ENCODE measurements at regions not wholly inside any gene's neighbourhood (a gene's known extent, or its start where the extent isn't known, plus 50 kb on each side); places are given as distances from the start of the nearest gene placed in this dataset.
"Not testable (repeated sequence)": the region's sequence is repeated elsewhere in the genome, so short reads cannot be mapped to it uniquely, and the experiment has no call there.

- in situ Hi-C loops (cut with MboI; ENCODE audit: low sequenced_read_pairs), result no loop called here
These were observed 934.4 kb downstream of the MAT2B start for GRCh38 chr5:164439799-164440198.

DNA sequence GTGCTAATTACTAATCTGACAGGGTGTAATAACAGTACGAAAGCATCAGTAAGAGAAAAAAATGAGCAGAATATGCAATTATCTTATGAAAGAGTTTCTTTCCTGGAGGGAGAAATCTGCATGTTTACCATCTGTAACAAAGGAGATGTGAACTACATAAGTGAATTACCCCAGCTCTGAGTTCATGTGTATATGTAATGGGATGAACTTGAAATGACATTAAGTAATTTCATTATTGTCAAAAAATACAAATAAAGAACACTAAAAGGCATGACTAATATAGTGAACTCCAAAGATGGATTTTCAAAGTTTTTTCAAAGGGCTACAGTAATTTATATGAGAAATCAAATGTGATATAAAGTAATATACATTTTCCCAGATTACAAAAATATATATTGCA, 944.0 kb downstream of the MAT2B start:
- in situ Hi-C loops (cut with MboI; ENCODE audit: low sequenced_read_pairs), result no loop called here

DNA sequence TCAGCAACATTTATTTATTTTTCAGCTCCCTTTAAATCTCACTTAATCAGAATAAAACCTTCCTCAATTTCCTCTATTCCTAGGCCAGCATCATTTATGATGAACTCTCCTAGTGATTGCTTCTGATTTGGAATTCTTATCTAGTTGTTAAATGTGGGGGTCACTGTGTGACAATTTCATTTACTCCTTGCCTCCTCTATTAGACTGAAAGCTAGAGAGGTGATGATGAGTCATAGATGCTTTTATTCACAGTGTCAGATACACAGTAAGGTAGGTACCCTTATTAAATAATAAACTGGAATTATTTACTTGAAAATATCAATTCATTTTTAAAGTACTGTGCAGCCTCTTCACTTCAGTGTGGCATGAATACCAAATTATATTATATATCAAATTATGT, 960.6 kb downstream of the MAT2B start:
- in situ Hi-C loops (cut with MboI; ENCODE audit: low sequenced_read_pairs), result no loop called here

DNA sequence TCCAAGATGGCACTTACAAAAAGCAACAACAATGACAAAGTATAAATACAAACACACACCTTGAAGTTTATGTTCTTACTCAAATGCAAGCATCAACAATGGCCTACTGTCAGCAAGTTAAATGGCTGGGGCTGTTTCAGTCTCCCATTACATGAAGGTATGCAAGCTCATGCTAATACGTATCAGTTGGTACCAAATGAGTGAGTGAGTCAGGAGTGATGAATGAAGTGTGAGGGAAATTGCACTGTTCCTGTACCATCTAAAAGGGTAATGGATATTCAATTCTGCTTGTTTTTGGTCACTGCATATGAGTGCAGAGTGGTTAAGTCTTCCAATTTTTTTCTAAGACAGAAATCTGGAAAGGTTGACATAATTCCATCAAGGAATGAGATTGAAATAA, 964.9 kb downstream of the MAT2B start:
- in situ Hi-C loops (cut with MboI; ENCODE audit: low sequenced_read_pairs), result no loop called here

DNA sequence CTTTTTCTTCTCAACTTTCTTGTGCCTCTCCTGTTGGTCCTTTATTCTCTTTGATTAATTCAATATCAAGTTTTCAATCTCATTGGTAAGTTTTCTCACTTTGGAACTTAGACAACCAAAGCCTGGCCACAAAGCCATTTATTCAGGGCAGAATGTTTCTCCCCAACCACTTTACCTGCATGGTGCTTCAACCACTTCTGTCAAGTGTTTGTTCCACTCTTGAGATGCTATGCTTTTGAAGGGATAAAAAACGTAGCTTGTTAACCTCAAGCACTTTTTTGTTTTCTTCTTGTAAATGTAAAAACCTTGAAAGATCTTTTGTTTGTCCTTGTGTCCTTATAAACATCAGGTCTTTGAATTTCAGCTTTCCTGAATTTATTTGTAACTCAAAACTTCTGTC, 966.7 kb downstream of the MAT2B start:
- in situ Hi-C loops (cut with MboI; ENCODE audit: low sequenced_read_pairs), result no loop called here

DNA sequence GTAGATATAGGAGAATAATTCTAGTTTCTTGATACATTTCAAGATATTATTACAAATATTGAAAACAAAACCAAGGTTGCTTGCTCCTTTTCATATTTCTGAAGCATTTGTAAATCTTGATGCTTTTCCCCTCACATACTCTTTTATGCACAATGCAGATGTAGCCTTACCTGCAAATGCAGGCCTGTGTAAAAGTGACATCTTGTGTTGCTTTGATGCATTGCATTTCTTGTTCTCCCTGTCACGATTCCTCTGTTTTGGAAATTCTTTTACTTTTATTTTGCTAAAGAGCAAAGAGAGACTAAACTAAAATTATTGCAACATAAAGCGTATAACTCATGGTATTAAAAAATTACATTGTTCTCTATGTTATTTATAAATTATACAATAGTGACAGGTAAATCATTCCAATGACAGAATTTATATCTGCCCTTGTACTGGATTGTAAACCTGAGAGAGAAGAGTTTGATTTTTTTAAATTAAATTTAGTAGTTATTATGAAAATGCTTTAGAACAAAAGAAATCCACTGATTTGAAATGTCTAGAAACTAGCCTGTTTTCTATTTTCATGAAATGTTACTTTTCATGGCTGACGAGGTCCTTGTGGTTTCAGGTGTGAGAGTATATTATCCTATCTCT, 970.0 kb downstream of the MAT2B start:
- in situ Hi-C loops (cut with MboI; ENCODE audit: low sequenced_read_pairs), result no loop called here

DNA sequence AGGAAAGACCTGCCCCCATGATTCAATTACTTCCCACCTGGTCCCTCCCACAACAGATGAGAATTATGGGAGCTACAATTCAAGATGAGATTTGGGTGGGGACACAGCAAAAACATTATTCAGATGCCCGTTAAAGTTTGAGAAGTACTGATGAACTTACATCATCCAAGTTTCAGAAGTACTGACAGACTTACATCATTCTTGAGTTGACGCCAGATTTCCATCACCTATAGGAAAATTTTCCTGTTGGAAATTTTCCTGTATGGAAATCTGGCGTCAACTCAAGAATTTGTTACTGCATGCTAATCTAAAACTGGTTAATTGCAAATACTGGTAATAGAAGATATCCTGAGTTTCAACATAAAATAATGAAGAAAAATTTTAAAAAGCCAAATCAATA, 975.9 kb downstream of the MAT2B start:
- in situ Hi-C loops (cut with MboI; ENCODE audit: low sequenced_read_pairs), result no loop called here

DNA sequence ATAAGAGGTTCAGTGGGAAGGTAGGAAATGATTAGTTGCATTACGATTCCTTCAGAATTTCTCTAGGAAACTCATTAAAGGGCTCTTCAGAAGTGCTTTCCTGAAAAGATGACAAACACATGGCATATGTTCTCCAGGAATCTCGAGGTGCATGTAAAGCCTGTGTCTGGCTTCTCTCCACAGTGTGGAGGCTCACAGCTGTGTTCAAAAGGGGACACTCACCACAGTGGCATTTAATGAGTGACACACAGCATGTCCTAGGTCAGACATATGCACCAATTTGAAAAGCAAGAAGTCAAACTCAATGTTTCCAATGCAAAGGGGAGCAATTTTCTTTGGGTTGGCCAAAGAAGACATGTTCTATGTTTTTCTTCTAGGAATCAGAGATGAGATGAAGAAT, 976.9 kb downstream of the MAT2B start:
- in situ Hi-C loops (cut with MboI; ENCODE audit: low sequenced_read_pairs), result no loop called here

DNA sequence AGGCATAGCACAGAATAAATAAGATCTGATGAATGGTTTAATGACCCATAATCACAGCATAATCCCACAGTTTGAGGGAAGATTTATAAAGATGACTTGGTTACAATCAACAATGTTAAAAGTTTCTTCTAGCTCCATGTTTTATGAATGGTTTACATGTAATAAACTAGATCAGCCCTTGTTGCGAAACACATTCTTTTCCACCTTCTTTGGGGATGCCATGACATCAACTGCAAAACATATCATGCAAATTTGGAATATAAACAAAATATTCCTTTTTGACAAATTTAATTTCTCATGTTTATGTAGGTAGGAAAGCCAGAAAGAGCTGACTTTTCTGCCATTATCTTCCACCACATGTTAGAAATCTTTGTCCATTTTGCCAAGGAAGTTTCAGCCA, 979.5 kb downstream of the MAT2B start:
- in situ Hi-C loops (cut with MboI; ENCODE audit: low sequenced_read_pairs), result no loop called here

DNA sequence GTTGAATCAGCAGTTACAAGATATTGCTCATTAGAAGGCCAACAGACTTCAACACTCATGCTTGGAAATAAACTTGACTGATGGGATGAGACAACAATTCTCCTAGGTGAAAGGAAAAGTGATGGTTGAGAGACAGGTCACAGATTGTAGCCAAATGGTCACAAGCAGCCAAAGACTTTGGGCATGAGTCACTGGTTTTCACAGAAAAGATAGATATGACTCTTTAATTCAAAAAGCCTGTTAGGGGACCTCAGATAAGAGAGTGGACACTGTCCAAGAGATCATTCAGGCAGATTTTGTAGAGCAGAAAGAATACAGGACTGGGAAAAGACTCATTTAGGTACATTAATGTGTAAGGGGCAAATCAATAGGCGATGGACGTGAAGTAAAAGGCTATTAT, 982.5 kb downstream of the MAT2B start:
- in situ Hi-C loops (cut with MboI; ENCODE audit: low sequenced_read_pairs), result no loop called here

- in situ Hi-C loops (cut with MboI; ENCODE audit: low sequenced_read_pairs), result no loop called here
These were observed 992.1 kb downstream of the MAT2B start for GRCh38 chr5:164497311-164498064.

- in situ Hi-C loops (cut with MboI; ENCODE audit: low sequenced_read_pairs), result no loop called here
These were observed 993.0 kb downstream of the MAT2B start for GRCh38 chr5:164498438-164498837.

GRCh38 chr5:164500856-164501255, 995.4 kb downstream of the MAT2B start:
- in situ Hi-C loops (cut with MboI; ENCODE audit: low sequenced_read_pairs), result no loop called here

DNA sequence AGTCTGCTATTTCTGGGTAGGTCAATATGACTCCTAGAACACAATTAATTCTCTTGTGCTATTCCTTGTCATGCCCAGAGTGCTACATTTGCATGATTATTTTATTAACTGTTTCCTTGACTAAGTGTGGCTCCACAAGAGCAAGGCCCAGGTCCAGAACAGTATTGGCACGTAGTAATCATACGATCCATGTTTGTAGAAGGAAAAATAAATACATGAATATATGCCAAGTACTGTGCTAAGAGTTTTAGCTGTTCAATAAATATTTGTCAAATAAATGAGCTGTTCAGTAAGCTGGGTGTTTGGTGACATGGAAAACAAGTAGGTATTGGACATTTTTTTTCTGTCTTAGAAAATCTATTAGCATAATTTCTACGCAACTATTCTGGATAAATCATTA, 995.9 kb downstream of the MAT2B start:
- in situ Hi-C loops (cut with MboI; ENCODE audit: low sequenced_read_pairs), result no loop called here

DNA sequence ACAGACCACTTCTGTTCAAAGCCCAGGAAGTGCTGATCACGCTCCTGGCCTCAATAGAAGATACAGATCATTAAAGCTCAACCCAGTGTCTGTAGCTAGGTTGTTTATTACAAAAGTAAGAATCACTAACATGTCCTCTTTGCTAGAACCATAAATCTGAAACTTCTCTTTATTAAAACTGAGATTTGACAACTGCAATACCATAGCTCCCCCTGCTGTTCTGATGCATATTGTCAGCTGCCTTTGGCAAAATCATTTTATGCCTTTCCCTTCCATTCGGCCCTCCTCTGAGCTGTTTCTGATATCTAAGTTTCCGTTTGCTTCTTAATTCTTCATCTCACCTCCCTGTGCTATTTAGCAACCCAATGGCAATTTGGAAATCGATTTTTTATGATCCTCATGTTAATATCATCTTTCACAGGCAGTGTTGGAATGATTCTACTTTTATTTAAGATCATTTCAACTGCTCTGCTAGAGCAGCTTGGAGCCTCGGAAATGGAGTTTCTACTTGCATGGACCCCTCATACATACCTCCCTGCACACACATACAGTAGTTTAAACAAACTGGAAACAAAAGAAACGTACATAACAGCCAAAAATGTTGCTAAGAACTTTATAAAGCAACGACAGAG, 998.8 kb downstream of the MAT2B start:
- in situ Hi-C loops (cut with MboI; ENCODE audit: low sequenced_read_pairs), result no loop called here

GRCh38 chr5:164505791-164506190, 1000.4 kb downstream of the MAT2B start:
- in situ Hi-C loops (cut with MboI; ENCODE audit: low sequenced_read_pairs), result no loop called here

DNA sequence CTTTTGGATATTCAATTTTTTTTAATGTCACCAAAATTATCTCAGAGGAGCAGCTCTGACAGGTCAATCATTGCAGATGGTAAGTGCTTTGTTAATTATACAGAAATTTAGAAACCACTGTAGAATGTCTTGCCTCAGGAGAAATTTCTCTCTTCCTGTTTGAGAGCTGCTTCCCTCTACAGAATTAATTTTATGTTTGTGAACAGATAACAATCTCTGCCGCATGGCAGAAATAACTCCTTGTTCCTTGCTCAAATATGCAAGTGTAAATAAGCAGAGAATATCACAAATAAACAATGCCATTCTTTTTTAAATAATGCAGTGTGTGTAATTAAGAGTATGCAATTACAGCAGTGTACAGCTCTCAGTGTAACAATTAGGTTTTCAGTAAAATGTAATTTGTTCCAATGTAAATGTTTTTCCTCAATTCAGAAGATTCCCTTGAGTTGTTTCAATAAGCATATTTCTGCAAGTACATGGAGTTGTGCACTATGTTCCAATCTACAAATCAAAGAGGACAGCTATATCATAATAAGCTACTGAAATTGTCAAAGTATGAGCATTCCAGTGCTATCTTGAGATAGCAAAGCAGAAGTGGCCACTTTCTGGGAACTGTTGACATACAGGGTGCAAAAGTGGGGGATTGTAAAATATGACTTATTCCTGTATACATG, 1012.8 kb downstream of the MAT2B start:
- in situ Hi-C loops (cut with MboI; ENCODE audit: low sequenced_read_pairs), result no loop called here

GRCh38 chr5:164518741-164519080, 1013.3 kb downstream of the MAT2B start:
- in situ Hi-C loops (cut with MboI; ENCODE audit: low sequenced_read_pairs), result no loop called here

GRCh38 chr5:164532235-164532900, 1026.9 kb downstream of the MAT2B start:
- in situ Hi-C loops (cut with MboI; ENCODE audit: low sequenced_read_pairs), result no loop called here

GRCh38 chr5:164533426-164533825, 1028.0 kb downstream of the MAT2B start:
- in situ Hi-C loops (cut with MboI; ENCODE audit: low sequenced_read_pairs), result not testable (repeated sequence)

GRCh38 chr5:164540174-164540573, 1034.8 kb downstream of the MAT2B start:
- in situ Hi-C loops (cut with MboI; ENCODE audit: low sequenced_read_pairs), result no loop called here
